CD1c-positive myeloid dendritic cell (primary cell): ENCODE measurements at regions not wholly inside any gene's neighbourhood (a gene's known extent, or its start where the extent isn't known, plus 50 kb on each side); places are given as distances from the start of the nearest gene placed in this dataset.
A peak's percentile ranks its signal among the peaks of the same experiment; 100 is the strongest.

Experiments
- DNase-seq: peaks from one replicate; pipeline ENCODE4 v3.0.0-alpha.2; 2016; ENCODE audit errors: extremely low spot score

GRCh38 chr11:70930215-70930614 is 322.2 kb downstream of the SHANK2 start:
- no peak for DNase-seq

DNA sequence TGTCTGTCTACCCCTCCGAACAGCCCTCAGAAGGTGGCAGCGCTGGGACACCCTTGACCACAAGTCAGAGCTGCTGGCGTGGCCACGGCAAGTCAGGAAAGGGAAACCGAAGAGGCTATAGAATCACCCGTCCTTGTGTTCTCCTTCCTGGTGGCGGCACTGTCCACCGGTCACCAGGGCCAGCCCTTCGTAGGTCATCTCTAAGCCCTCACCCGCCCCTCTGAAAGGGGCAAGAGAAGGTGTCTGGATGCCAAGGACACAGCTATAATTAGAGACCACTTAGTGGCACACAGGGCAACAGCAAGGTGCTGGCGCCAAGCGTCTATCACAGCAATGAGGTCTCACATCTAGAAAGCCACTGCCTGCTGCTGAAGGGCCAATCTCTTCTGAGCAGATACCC is 320.9 kb downstream of the SHANK2 start:
- DNase-seq, result no peak

DNA sequence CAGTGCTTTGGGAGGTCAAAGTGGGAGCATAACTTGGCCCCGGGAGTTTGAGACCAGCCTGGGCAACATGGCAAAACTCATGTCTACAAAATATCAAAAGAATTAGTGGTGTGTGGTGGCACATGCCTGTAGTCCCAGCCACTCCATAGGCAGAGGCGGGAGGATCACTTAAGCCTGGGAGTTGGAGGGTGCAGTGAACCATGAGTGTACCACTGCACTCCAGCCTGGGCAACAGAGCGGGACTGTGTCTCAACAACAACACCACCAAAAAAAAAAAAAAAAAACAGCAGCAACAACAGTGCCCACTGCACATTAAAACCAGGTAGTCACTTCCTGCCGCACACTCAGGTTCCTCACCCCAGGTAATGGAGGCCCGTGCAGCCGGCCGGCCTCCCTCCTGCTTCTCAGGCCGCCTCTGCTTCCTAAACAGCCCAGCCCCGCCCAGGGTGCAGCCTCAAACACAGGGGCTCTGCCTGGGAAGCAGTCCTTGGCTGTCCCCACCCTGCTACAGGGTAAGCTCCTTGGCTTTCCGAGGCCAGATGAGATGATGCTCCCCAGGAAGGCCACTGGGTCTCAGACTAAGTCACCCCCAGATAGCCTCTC is 318.3 kb downstream of the SHANK2 start:
- DNase-seq, result no peak

- no peak for DNase-seq
These were observed 317.2 kb downstream of the SHANK2 start for GRCh38 chr11:70935006-70935768.

DNA sequence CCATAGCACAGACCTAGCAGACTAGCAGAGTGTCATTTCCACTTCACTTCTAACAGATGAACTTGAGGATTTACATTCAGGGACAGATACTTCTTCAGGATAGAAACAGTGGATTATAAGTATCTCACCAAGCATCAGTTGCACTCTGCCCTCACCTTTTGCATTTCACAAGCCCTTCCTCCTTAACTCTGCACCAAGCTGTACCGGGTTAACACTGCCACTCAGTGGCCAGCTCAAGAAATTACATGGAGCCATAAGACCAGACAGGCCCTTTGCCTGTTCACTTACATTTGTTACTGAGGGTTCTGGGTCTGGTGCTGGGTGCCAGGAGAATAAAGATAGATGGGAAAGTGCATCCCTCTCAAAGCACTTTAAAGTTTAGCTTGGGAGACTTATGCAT is 309.8 kb downstream of the SHANK2 start:
- peak; percentile 1 for DNase-seq

GRCh38 chr11:70944141-70944540 is 308.2 kb downstream of the SHANK2 start:
- no peak for DNase-seq

DNA sequence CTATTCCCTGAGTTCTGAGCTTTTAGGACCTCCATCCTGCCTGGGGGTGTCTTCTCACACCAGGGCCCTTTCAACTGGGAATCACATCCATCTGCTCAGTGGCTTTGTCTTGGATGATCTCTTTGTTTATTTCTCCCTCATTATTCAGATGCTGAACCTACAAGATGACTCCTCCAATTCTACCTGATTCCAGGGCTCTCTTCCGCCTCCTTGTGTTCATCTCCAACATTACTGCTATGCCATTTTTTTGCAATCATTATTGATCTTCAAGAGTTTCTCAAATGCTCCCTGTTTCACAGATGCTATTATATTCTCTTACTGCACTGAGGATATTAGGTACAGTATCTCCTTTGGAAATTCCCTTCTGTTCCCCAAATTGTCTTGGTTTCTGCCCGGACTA is 307.7 kb downstream of the SHANK2 start:
- no peak for DNase-seq

GRCh38 chr11:70948398-70948797 is 304.0 kb downstream of the SHANK2 start:
- DNase-seq, result no peak

DNA sequence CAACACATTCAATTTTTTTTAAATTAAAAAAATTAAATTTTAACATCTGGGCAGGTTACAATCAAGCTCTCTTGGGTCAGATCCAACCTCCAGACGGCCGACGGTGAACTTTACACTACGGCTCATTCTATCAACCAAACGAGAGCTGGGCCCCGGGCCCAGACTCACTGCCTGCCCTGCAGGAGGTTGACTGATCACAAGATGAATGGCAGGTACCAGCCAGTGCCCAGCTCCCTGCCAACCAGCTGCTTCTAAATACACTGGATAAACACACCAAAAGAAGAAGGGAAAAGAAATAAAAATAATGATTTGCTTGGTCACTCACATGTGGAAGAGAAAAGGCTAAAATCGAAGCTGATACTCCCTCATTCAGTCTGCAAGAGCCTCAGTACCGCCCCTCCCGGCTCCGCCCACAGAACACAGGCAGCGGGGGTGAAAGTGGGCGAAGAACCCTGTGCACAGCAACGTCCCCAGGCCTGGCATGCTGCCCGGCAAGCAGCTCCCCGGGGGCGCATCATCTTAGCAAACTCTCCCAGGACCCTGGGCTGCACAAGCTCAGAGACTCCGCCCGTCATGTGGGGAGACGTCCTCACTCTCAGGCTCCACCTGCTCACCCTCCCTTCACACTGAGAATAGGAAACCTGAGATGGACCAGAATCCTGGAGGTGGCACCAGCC is 303.4 kb downstream of the SHANK2 start:
- no peak for DNase-seq

DNA sequence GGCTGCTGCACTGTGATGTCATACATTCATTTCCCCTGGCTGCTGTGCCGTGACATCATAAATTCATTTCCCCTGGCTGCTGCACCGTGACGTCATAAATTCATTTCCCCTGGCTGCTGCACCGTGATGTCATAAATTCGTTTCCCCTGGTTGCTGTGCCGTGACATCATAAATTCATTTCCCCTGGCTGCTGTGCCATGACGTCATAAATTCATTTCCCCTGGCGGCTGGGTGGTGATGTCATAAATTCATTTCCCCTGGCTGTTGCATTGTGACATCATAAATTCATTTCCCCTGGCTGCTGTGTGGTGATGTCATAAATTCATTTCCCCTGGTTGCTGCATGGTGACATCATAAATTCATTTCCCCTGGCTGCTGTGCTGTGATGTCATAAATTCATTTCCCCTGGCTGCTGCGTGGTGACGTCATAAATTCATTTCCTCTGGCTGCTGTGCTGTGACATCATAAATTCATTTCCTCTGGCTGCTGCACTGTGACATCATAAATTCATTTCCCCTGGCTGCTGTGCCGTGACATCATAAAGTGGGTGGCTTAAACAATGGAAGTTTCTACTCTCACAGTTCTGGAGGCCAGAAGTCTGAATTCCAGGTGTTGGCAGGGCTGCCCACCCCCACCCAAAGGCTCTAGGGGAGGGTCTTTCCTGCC is 301.1 kb downstream of the SHANK2 start:
- DNase-seq, result no peak

GRCh38 chr11:70952191-70952590 is 300.2 kb downstream of the SHANK2 start:
- no peak for DNase-seq

GRCh38 chr11:70953720-70954119 is 298.7 kb downstream of the SHANK2 start:
- DNase-seq, result no peak

DNA sequence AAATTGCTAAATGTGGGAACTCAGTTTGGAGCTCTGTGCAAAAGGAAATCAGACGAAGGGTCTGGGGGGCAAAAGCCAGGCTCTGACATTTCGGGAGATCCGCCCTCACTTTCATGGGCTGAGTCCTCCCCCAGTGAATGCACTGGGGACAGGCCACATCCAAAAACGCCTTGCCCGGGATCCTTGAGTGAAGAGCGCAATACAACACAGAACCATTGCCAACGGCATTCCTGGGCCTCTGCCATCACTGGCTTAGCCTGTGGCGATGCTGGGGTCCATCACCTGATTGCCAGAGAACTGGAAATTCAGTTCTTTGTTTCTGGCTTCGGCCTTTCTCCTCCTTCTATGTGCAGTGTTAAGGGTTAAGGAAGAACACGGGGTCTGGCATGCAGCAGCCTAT is 297.9 kb downstream of the SHANK2 start:
- no peak for DNase-seq
